ENCODE measurements at regions not wholly inside any gene's neighbourhood (a gene's known extent, or its start where the extent isn't known, plus 50 kb on each side); places are given as distances from the start of the nearest gene placed in this dataset.
"Not testable (repeated sequence)": the region's sequence is repeated elsewhere in the genome, so short reads cannot be mapped to it uniquely, and the experiment has no call there.

DNA sequence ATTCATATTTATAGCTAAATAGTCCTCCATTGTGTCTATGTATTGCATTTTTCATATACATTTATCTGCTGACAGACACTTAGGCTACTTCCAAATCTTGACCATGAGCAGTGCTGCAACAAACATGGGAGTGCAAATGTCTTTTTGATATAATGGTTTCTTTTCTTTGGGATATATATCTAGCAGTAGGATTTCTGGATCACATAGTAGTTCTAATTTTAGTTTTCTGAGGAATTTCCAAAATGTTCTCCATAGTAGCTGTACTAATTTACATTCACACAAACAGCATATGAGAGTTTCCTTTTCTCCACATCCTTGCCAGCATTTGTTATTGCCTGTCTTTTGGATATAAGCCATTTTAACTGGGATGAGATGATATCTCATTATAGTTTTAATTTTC is 1521.3 kb downstream of the REEP3 start:
- no peak for TF ChIP-seq ISL1 (CRISPR knock-in tag; IDR thresholded peaks at IDR 0.05)
- no peak for TF ChIP-seq CSDC2 (CRISPR knock-in tag; IDR thresholded peaks at IDR 0.05)
- TF ChIP-seq PPARA (CRISPR knock-in tag; IDR thresholded peaks at IDR 0.05; ENCODE audit: borderline replicate concordance): no peak
- TF ChIP-seq TCF4 (CRISPR knock-in tag; IDR thresholded peaks at IDR 0.05; ENCODE audit: borderline replicate concordance): no peak
- no peak for TF ChIP-seq ARNTL (CRISPR knock-in tag; IDR thresholded peaks at IDR 0.05; ENCODE audit: borderline replicate concordance, low read depth)
- TF ChIP-seq ZFP3 (CRISPR knock-in tag; IDR thresholded peaks at IDR 0.05): no peak
- TF ChIP-seq SNAI2 (CRISPR knock-in tag; IDR thresholded peaks at IDR 0.05): no peak
- ATAC-seq: no peak

DNA sequence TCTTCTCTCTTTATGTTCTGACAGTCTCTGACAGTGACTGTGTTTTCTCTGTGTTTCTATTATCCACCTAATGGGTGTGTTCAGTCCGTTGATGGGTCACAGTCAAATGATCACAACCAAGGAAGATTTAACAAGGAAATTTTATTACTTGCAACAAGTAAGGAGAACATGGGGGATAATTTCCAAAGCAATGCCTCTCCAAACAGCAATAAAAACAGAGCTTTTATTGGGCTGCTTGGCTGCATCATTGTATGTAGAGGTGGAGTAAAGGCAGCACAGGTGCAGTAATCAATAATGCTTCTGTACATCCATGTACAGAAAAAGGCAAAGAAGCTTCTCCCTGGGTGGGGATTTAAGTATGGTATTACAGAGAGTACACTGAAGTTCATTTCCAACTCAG is 1525.6 kb downstream of the REEP3 start:
- no peak for ATAC-seq
- TF ChIP-seq TSHZ2 (CRISPR knock-in tag; IDR thresholded peaks at IDR 0.05): no peak
- TF ChIP-seq, protein P1, sequence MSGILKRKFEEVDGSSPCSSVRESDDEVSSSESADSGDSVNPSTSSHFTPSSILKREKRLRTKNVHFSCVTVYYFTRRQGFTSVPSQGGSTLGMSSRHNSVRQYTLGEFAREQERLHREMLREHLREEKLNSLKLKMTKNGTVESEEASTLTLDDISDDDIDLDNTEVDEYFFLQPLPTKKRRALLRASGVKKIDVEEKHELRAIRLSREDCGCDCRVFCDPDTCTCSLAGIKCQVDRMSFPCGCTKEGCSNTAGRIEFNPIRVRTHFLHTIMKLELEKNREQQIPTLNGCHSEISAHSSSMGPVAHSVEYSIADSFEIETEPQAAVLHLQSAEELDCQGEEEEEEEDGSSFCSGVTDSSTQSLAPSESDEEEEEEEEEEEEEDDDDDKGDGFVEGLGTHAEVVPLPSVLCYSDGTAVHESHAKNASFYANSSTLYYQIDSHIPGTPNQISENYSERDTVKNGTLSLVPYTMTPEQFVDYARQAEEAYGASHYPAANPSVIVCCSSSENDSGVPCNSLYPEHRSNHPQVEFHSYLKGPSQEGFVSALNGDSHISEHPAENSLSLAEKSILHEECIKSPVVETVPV (CRISPR knock-in tag; IDR thresholded peaks at IDR 0.05): no peak
- no peak for TF ChIP-seq ZNF70 (CRISPR knock-in tag; IDR thresholded peaks at IDR 0.05)
- TF ChIP-seq, protein P2, sequence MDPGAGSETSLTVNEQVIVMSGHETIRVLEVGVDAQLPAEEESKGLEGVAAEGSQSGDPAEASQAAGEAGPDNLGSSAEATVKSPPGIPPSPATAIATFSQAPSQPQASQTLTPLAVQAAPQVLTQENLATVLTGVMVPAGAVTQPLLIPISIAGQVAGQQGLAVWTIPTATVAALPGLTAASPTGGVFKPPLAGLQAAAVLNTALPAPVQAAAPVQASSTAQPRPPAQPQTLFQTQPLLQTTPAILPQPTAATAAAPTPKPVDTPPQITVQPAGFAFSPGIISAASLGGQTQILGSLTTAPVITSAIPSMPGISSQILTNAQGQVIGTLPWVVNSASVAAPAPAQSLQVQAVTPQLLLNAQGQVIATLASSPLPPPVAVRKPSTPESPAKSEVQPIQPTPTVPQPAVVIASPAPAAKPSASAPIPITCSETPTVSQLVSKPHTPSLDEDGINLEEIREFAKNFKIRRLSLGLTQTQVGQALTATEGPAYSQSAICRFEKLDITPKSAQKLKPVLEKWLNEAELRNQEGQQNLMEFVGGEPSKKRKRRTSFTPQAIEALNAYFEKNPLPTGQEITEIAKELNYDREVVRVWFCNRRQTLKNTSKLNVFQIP (CRISPR knock-in tag; IDR thresholded peaks at IDR 0.05; ENCODE audit: borderline replicate concordance, low read depth): no peak
- no peak for TF ChIP-seq PATZ1 (CRISPR knock-in tag; IDR thresholded peaks at IDR 0.05; ENCODE audit: borderline replicate concordance)
- no peak for TF ChIP-seq ZFP3 (CRISPR knock-in tag; IDR thresholded peaks at IDR 0.05)
- TF ChIP-seq ESRRG (CRISPR knock-in tag; IDR thresholded peaks at IDR 0.05): no peak
- TF ChIP-seq CREB5 (CRISPR knock-in tag; IDR thresholded peaks at IDR 0.05; ENCODE audit: low read depth): no peak
- no peak for TF ChIP-seq PPARA (CRISPR knock-in tag; IDR thresholded peaks at IDR 0.05; ENCODE audit: borderline replicate concordance)
- no peak for TF ChIP-seq ARNTL (CRISPR knock-in tag; IDR thresholded peaks at IDR 0.05; ENCODE audit: borderline replicate concordance, low read depth)
- no peak for TF ChIP-seq RARB (CRISPR knock-in tag; IDR thresholded peaks at IDR 0.05)
- TF ChIP-seq SNAI2 (CRISPR knock-in tag; IDR thresholded peaks at IDR 0.05): no peak
- TF ChIP-seq CSDC2 (CRISPR knock-in tag; IDR thresholded peaks at IDR 0.05): no peak
- no peak for TF ChIP-seq TOX (CRISPR knock-in tag; IDR thresholded peaks at IDR 0.05; ENCODE audit: borderline replicate concordance)
- no peak for TF ChIP-seq BACH2 (CRISPR knock-in tag; IDR thresholded peaks at IDR 0.05; ENCODE audit: borderline replicate concordance)
- no peak for TF ChIP-seq ISL1 (CRISPR knock-in tag; IDR thresholded peaks at IDR 0.05)
- no peak for TF ChIP-seq ZC3H10 (CRISPR knock-in tag; IDR thresholded peaks at IDR 0.05)
- TF ChIP-seq TCF4 (CRISPR knock-in tag; IDR thresholded peaks at IDR 0.05; ENCODE audit: borderline replicate concordance): no peak
- TF ChIP-seq OSR1 (CRISPR knock-in tag; IDR thresholded peaks at IDR 0.05): no peak
- no peak for TF ChIP-seq ZNF8 (CRISPR knock-in tag; IDR thresholded peaks at IDR 0.05)

DNA sequence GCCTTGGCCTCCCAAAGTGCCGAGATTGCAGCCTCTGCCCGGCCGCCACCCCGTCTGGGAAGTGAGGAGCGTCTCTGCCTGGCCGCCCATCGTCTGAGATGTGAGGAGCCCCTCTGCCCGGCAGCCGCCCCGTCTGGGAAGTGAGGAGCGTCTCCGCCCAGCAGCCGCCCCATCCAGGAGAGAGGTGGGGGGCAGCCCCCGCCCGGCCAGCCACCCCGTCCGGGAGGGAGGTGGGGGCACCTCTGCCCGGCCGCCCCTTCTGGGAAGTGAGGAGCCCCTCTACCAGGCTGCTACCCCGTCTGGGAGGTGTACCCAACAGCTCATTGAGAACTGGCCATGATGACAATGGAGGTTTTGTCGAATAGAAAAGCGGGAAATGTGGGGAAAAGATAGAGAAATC is 1530.9 kb downstream of the REEP3 start:
- ATAC-seq: not testable (repeated sequence)

GRCh38 chr10:65053397-65053796 is 1532.2 kb downstream of the REEP3 start:
- not testable (repeated sequence) for ATAC-seq

DNA sequence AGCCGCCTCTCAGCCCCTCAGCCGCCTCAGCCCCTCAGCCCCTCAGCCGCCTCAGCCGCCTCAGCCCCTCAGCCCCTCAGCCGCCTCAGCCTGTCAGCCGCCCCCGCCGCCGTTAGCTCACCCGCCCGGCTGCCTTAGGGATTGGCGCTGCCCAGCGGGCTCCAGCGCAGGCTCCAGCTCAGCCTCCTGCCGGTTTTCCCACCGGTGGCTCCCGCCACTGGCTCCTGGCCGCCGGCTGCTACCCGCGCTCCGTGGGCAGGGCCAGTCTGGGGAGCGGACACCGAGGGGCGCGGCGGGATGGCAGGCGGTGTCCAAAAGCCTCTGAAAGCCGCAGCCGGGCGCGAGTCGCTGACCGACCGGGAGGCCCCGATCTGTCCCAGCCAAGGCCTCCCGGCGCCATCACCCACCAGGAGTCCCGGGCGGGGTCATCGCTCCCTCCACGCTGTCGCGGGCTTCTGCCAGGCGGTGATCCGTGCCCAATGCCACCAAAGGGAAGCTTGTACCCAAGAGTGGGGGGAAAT is 1532.7 kb downstream of the REEP3 start:
- not testable (repeated sequence) for ATAC-seq

GRCh38 chr10:65054701-65055100 is 1533.5 kb downstream of the REEP3 start:
- ATAC-seq: not testable (repeated sequence)
